Astrocyte (in vitro differentiated cells and primary cell): ENCODE measurements at regions not wholly inside any gene's neighbourhood (a gene's known extent, or its start where the extent isn't known, plus 50 kb on each side); places are given as distances from the start of the nearest gene placed in this dataset.

Experiments
- DNase-seq: peaks from one replicate; pipeline ENCODE4 v3.0.0-alpha.2; 2010; ENCODE audit warnings: low read depth
- FAIRE-seq: peaks from 2 replicates; lab custom pipeline; 2011; peaks lifted over from hg19 to GRCh38; lab: Jason Lieb, UNC
- H2AFZ ChIP-seq: 2 replicates; pipeline ENCODE4 v1.6.0; 2012; ENCODE audit warnings: low read depth, low read length, inconsistent platforms
- H3K27ac ChIP-seq: 2 replicates; pipeline ENCODE4 v1.5.1; 2011; ENCODE audit warnings: low read depth, low read length, inconsistent platforms
- H3K27me3 ChIP-seq: 2 replicates; pipeline ENCODE4 v1.6.0; 2011; ENCODE audit warnings: low read length, inconsistent platforms; ENCODE audit not compliant: insufficient read depth
- H3K36me3 ChIP-seq: 2 replicates; pipeline ENCODE4 v1.5.1; 2011; ENCODE audit warnings: low read length, inconsistent platforms; ENCODE audit not compliant: insufficient read depth
- H3K4me1 ChIP-seq: 2 replicates; pipeline ENCODE4 v1.5.1; 2011; ENCODE audit warnings: low read length, inconsistent platforms; ENCODE audit not compliant: insufficient read depth
- H3K4me2 ChIP-seq: 2 replicates; pipeline ENCODE4 v1.6.0; 2012; ENCODE audit warnings: low read length, inconsistent platforms
- H3K4me3 ChIP-seq: 2 replicates; pipeline ENCODE4 v1.5.1; 2011; ENCODE audit warnings: low read depth, mild to moderate bottlenecking, low read length, inconsistent platforms; ENCODE audit not compliant: insufficient read depth
- H3K79me2 ChIP-seq: 2 replicates; pipeline ENCODE4 v1.6.0; 2012; ENCODE audit warnings: mild to moderate bottlenecking, low read length, inconsistent platforms; ENCODE audit not compliant: insufficient read depth
- H3K9ac ChIP-seq: 2 replicates; pipeline ENCODE4 v1.6.0; 2012; ENCODE audit warnings: mild to moderate bottlenecking, low read length, inconsistent platforms
- H3K9me3 ChIP-seq: 2 replicates; pipeline ENCODE4 v1.5.1; 2012; ENCODE audit warnings: low read depth, mild to moderate bottlenecking, low read length, inconsistent platforms; ENCODE audit not compliant: insufficient read depth
- H4K20me1 ChIP-seq: 2 replicates; pipeline ENCODE4 v1.6.0; 2012; ENCODE audit warnings: low read length, inconsistent platforms; ENCODE audit not compliant: insufficient read depth
- H3K27ac Mint-ChIP-seq: one replicate; pipeline ENCODE4 v1.8.0; 2021; ENCODE audit warnings: mild to moderate bottlenecking, mixed read lengths; ENCODE audit not compliant: unreplicated experiment
- H3K27me3 Mint-ChIP-seq: one replicate; pipeline ENCODE4 v1.8.0; 2021; ENCODE audit warnings: low read depth, mixed read lengths; ENCODE audit not compliant: unreplicated experiment
- H3K36me3 Mint-ChIP-seq: one replicate; pipeline ENCODE4 v1.8.0; 2021; ENCODE audit warnings: low read depth, mixed read lengths; ENCODE audit not compliant: unreplicated experiment
- H3K4me1 Mint-ChIP-seq: one replicate; pipeline ENCODE4 v1.8.0; 2021; ENCODE audit warnings: low read depth, mixed read lengths; ENCODE audit not compliant: unreplicated experiment
- H3K4me3 Mint-ChIP-seq: one replicate; pipeline ENCODE4 v1.8.0; 2021; ENCODE audit warnings: mild to moderate bottlenecking, moderate library complexity, mixed read lengths; ENCODE audit not compliant: unreplicated experiment
- H3K9me3 Mint-ChIP-seq: one replicate; pipeline ENCODE4 v1.8.0; 2021; ENCODE audit warnings: mild to moderate bottlenecking, mixed read lengths; ENCODE audit not compliant: unreplicated experiment
- EZH2 ChIP-seq: IDR thresholded peaks from 2 replicates; pipeline ENCODE4 v1.6.1; 2012; ENCODE audit warnings: mild to moderate bottlenecking, low read length, inconsistent platforms; ENCODE audit not compliant: insufficient read depth
- TF ChIP-seq, protein P1 (sequence below): IDR thresholded peaks from 2 replicates; pipeline ENCODE4 v1.5.1; 2011; ENCODE audit warnings: low read depth, mild to moderate bottlenecking, inconsistent platforms, low read length, moderate library complexity; ENCODE audit not compliant: insufficient read depth

DNA sequence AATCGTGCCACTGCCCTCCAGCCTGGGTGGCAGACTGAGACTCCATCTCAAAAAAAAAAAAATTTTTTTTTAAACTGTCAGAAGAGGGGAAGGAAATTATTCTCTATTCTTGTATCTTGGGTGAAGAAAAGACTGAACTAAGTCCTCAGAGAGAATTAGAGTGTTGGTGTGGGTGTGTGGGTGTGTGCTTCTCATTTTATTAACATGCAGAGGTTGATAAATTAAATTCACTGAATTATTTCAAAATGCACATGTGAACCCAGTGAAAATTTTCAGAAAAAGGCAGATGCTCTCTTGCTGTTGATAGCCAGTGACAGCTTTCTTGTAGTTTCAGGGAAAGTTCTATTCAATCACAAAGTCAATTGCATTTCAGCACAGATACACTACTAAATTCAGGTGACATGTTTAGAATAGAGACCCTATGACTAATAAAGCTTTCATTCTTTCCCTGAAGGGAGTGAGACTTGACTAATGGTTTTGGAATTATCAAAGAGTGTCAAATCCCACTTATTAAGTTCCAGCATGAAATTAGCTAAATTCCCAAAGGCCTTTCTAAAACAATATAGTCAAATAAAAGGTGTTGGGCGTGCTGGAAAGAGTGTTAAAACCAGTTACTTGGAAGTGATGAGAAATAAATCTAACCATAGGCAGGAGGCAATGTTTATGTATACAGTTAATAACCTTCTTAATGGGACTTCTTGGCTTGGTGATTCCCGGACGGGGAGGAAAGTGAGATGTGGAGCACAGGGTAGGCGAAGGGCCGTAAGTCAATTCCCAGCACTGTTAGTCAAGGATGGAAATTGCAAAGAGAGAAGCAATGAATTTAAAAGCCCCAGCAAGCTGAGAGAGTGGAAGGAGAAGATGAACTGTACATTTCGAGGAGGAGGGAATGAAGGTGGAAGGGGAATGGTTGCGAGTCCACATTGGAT is 103.2 kb upstream of the SPATA31D4 start:
- Mint-ChIP-seq H3K27me3 (peaks cover 2% of the 10 kb centered on the region), H3K4me1 (peaks cover 33% of the 10 kb centered on the region), H3K9me3 (no peaks in the 10 kb centered on the region), H3K36me3 (no peaks in the 10 kb centered on the region), H3K27ac (peak overlapping the region; percentile 89), H3K4me3 (no peak overlapping the region)
- no peaks in the 10 kb centered on the region for H3K9me3 ChIP-seq
- peaks cover 48% of the 10 kb centered on the region for H3K4me1 ChIP-seq
- peak overlapping the region; percentile 0 for H3K27ac ChIP-seq
- H3K79me2 ChIP-seq = no peaks in the 10 kb centered on the region
- no peaks in the 10 kb centered on the region for H3K27me3 ChIP-seq
- FAIRE-seq (no peak), DNase-seq (peak; percentile 39)
- no peak overlapping the region for H2AFZ ChIP-seq
- peak overlapping the region; percentile 17 for H3K4me2 ChIP-seq
- H3K36me3 ChIP-seq = no peaks in the 10 kb centered on the region
- H3K9ac ChIP-seq = no peak overlapping the region
- no peak for TF ChIP-seq EZH2
- TF ChIP-seq, protein P1, sequence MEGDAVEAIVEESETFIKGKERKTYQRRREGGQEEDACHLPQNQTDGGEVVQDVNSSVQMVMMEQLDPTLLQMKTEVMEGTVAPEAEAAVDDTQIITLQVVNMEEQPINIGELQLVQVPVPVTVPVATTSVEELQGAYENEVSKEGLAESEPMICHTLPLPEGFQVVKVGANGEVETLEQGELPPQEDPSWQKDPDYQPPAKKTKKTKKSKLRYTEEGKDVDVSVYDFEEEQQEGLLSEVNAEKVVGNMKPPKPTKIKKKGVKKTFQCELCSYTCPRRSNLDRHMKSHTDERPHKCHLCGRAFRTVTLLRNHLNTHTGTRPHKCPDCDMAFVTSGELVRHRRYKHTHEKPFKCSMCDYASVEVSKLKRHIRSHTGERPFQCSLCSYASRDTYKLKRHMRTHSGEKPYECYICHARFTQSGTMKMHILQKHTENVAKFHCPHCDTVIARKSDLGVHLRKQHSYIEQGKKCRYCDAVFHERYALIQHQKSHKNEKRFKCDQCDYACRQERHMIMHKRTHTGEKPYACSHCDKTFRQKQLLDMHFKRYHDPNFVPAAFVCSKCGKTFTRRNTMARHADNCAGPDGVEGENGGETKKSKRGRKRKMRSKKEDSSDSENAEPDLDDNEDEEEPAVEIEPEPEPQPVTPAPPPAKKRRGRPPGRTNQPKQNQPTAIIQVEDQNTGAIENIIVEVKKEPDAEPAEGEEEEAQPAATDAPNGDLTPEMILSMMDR = no peak
- H3K4me3 ChIP-seq = peak overlapping the region; percentile 15
- no peaks in the 10 kb centered on the region for H4K20me1 ChIP-seq

DNA sequence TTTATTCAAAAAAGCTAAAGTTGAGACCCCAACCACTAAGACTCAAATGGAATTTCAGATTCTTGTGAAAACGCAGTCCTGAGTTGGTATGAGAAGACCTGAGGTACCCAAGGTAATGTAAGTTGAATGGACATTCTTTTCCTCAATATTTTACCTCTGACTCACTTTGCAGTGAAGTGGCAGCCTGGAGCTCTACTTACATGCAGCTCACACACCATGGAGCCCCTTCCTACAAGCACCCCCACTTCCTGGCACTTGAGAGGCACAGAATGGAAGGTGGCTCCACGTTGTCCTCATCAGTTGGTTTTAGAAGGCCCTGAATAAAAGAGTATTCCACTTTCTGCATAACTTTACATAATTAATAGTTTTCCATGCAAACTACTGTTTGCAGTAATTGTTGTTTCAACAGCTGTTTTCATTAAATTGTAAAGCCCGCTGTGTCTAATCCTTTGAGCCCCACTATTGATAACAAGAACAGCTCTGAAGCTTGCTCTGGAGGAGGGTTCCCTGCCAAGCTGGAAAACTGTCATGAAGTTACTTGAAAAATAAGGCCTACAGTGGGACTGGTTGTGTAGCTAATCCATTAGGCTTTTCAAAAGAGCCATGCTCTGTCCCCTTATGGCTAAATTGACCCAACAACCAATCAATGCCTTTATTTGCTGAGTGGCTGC is 102.2 kb upstream of the SPATA31D4 start:
- Histone ChIP-seq H3K4me3 (no peak overlapping the region), H3K9ac (no peak overlapping the region), H3K4me2 (peak overlapping the region; percentile 17), H3K4me1 (peaks cover 40% of the 10 kb centered on the region), H3K36me3 (no peaks in the 10 kb centered on the region), H3K9me3 (no peaks in the 10 kb centered on the region), H3K27ac (peak overlapping the region; percentile 0), H3K79me2 (no peaks in the 10 kb centered on the region), H3K27me3 (no peaks in the 10 kb centered on the region), H2AFZ (peak overlapping the region; percentile 14), H4K20me1 (no peaks in the 10 kb centered on the region)
- Mint-ChIP-seq H3K9me3 (no peaks in the 10 kb centered on the region), H3K4me1 (peaks cover 29% of the 10 kb centered on the region), H3K4me3 (peak overlapping the region; percentile 8), H3K27ac (peak overlapping the region; percentile 89), H3K36me3 (no peaks in the 10 kb centered on the region), H3K27me3 (peaks cover 2% of the 10 kb centered on the region)
- no peak for TF ChIP-seq EZH2
- TF ChIP-seq, protein P1 = no peak
- DNase-seq = peak; percentile 70
- FAIRE-seq = peak; percentile 63
